Stimulated activated CD4-positive, alpha-beta T cell treated with anti-CD3 and anti-CD28 coated beads, Interleukin-4, amount 100 ng/mL, for 1 hour (primary cell): ENCODE measurements at regions not wholly inside any gene's neighbourhood (a gene's known extent, or its start where the extent isn't known, plus 50 kb on each side); places are given as distances from the start of the nearest gene placed in this dataset.
A peak's percentile ranks its signal among the peaks of the same experiment; 100 is the strongest.
"Not testable (repeated sequence)": the region's sequence is repeated elsewhere in the genome, so short reads cannot be mapped to it uniquely, and the experiment has no call there.

Experiments
- DNase-seq: peaks from one replicate; pipeline ENCODE4 v3.0.0-alpha.2; 2020

- DNase-seq: not testable (repeated sequence)
These were observed 178.5 kb downstream of the OTOP1 start for GRCh38 chr4:4048227-4048626.

DNA sequence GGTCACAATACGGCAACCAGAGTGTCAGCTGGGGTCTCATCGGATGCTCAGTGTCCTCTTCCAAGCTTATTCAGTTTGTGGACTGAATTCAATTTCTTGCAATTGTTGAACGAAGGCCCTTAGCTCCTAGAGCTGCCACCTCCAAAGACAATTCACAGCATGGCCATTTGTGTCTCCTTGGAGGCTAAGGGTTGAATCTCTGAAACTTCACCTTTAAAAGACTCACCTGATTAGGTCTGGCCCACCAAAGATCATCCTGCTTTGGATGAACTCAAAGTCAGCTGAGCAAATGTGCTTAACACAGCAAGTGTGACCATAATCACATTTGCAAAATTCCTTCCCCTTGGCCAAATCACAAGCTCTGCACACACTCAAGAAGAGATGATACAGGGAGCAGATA lies 175.9 kb downstream of the OTOP1 start:
- not testable (repeated sequence) for DNase-seq

DNA sequence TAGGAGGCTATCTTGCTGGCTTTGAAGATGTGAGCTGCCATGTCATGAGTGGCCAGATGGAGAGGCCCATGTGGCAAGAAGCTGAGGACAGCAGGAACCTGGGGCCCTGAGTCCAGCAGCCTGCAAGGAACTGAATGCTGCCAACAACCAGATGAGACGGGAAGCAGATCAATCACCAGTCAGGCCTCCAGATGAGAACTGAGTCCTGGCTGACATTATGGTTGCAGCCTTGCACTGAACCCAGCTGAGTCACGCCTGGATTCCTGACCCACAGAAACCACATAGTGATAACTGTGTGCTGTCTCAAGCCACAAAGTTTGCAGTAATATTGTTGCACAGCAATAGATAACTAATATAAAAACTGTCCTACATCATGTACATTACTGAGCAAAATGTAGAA lies 173.8 kb downstream of the OTOP1 start:
- DNase-seq: not testable (repeated sequence)

- not testable (repeated sequence) for DNase-seq
These were observed 169.5 kb downstream of the OTOP1 start for GRCh38 chr4:4057226-4057625.

- not testable (repeated sequence) for DNase-seq
These were observed 142.6 kb downstream of the OTOP1 start for GRCh38 chr4:4084171-4084570.

GRCh38 chr4:4089716-4090419 lies 136.9 kb downstream of the OTOP1 start:
- not testable (repeated sequence) for DNase-seq

DNA sequence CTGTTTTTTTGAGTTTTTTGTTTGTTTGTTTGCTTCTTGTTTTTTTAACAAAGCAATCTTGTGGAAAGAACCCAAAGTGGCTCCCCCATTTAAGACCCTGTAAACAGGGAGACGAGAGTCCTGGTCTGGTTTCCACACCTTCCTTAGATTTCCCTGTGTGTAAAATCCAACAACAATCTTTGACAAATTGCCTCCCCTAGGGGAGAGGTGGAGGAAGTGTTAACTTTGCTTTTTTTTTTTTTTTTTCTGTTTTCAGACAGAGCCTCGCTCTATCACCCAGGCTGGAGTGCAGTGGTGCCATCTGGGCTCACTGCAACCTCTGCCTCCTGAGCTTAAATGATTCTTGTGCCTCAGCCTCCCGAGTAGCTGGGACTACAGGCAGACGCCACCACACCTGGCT lies 136.0 kb downstream of the OTOP1 start:
- DNase-seq: not testable (repeated sequence)

DNA sequence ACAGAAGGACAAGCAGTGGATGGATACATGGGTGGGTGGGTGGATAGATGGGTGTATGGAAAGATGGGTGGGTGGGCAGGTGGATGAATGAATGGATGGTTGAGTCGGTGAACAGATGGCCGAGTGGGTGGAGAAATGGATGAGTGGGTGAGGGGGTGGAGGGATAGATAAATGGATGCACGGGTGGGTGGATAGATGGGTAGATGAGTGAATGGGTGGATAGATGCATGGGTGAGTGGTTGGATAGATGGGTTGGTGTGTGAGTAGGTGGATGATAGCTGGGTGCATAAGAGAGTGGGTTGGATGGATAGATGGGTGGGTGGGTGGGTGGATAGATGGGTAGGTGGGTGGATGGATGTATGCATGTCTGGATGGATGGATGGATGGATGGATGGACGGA lies 134.6 kb downstream of the OTOP1 start:
- not testable (repeated sequence) for DNase-seq

- DNase-seq: not testable (repeated sequence)
These were observed 127.1 kb downstream of the OTOP1 start for GRCh38 chr4:4099610-4100009.

GRCh38 chr4:4106923-4107322 lies 119.8 kb downstream of the OTOP1 start:
- DNase-seq: not testable (repeated sequence)

DNA sequence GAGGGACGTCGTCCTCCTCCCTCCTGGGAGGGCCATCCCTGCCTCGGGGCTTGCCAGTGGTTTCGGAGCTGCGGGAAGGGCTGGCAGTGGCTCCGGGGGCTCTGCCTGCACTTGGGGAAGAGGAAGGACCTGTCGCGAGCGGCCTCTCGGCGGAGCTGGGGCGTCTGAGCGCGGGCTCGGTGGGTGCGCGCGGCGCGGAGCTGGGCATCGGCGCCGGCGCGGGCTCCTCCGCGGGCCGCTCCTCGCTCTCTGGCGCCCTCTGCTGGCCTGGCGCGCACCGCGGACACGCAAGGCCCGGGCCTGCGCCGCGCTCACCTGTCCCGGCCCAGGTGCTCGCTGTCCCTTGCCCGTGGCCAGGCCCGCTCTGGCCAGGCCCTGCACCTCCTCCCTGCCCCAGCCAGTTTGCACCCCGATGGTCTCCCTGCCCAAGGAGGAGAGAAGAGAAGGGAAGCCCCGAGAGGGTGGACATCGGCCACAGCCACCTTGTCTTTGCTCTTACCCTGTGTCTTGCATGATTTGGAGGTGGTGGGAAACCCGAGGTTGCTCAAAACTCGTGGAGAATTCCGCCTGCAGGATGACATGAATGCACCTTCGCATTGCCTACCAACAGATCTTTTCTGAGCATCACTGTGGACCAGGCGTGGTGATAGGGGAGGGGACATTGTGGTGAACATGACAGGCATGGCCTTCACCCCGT lies 119.2 kb downstream of the OTOP1 start:
- peak; percentile 81 for DNase-seq

DNA sequence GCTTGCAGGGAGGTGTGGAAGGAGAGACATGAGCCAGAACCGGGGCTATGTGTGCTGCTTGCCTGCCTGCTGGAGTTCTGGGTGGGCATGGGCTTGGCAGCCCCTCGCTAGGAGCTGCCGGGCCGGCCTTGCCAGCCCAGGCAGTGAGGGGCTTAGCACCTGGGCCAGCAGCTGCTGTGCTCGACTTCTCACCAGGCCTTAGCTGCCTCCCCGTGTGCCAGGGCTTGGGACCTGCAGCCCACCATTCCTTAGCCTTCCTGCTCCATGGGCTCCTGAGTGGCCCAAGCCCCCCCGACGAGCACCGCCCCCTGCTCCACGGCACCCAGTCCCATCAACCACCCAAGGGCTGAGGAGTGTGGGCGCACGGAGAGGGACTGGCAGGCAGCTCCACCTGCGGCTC lies 111.3 kb downstream of the OTOP1 start:
- not testable (repeated sequence) for DNase-seq

- not testable (repeated sequence) for DNase-seq
These were observed 109.8 kb downstream of the OTOP1 start for GRCh38 chr4:4116901-4117300.

DNA sequence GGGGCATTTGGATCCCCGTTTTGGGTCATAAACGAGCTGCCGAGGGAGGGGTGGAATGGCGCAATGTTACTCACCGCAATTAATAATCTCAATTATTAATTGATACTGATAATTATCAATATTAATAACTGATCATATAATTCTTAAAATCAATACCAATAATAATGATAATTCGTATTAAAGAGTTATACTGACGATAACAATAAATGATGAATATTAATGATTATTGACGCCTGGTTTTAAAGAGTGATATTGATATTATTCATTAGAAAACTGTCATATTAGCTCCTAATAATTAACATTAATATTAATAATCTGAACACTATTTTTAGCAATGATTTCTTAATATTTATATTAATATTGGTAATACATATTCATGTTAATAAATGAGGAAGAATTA lies 92.4 kb downstream of the OTOP1 start:
- DNase-seq: not testable (repeated sequence)

- not testable (repeated sequence) for DNase-seq
These were observed 90.1 kb downstream of the OTOP1 start for GRCh38 chr4:4136621-4137020.
